GM21515 (cell line): ENCODE measurements at regions not wholly inside any gene's neighbourhood (a gene's known extent, or its start where the extent isn't known, plus 50 kb on each side); places are given as distances from the start of the nearest gene placed in this dataset.

Experiments used
- ATAC-seq: cut with Tn5 transposase; IDR thresholded peaks from one replicate; pipeline ENCODE4 v1.9.1; 2021; ENCODE audit not compliant: unreplicated experiment

DNA sequence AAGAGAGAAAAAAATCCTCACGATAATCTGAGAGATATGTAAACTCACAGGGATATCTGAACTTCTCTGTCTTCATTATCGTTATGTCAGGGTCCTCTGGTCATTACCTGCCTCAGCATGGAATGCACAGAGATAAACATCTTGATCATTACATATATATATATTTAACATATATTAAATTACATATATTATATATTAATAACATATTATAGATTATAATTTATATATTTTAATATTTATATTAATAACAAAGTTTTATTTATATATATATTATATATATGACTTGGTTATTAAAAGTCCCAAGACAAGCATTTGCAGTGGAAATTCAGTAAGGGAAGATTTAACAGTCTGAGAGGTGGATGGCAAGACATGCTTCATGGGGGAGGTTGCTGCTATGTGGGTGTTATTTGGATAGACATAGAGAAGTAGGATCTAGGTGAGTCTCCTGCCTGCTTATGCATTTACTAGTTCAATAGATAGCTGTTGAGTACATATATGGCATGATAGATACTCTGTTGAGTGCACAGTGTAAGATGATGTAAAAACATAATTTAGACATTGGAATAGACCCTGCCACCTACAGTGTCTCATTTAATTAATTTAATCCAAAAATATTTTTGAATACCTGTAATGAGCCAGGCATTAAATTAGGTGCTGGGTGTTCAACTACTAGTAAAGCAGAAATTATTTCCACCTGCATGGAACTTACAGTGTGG, 255.2 kb downstream of the RAD51AP2 start:
- no peak for ATAC-seq

- ATAC-seq, result no peak
Observed at GRCh38 chr2:17259613-17260012, 258.6 kb downstream of the RAD51AP2 start.

DNA sequence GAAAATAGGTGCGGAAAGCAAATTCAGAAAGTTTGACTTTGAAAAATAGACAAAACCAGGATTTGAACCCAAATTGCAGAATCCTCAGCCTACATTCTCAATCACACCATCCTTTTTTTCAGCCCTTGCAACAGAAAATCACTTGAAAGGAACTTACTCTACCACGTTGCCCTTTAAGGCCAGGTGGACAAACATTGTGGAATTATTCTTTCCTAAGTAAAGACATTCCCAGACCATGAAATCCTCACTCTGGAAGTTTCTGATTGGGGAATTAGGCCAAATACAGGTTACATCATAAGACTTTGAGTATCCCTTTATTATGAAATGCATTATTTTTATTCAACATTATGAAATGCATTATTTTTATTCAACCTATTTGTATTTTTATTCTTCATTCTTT, 259.4 kb downstream of the RAD51AP2 start:
- no peak for ATAC-seq

DNA sequence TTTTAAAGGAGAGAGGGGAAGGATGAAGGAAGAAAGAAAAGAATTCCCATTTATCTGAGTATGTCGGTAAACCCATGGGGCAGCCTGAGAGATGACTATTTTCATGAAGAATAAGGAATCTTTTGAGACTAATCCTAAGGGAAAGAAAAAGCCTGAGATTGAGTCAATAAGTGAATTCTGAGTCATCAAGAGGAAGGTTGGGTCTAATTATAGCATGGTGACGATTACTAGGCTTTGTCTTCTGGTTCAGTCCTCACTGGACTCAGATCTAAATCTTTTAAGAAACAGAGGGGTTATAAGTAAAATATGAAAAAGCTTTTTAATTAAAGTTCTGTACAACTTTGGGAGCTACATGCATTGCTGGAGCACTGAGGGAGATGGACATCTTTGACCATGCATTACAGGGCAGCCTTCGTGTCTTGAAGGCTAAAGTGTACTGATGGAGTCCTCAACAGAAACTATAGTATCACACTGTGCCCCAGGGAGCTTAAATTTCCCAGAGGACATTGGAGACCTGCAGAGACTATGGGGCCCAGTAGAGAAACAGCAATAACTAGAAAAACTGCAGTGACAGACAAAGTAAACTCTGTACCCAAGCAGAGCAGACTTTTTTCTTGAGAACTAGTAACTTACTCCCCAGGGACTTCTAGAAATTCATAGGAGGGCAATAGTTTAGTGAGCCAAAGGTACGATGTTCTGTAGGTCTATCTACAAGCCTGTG, 260.9 kb downstream of the RAD51AP2 start:
- ATAC-seq, result no peak

GRCh38 chr2:17255071-17255470, 263.2 kb downstream of the RAD51AP2 start:
- ATAC-seq, result no peak

DNA sequence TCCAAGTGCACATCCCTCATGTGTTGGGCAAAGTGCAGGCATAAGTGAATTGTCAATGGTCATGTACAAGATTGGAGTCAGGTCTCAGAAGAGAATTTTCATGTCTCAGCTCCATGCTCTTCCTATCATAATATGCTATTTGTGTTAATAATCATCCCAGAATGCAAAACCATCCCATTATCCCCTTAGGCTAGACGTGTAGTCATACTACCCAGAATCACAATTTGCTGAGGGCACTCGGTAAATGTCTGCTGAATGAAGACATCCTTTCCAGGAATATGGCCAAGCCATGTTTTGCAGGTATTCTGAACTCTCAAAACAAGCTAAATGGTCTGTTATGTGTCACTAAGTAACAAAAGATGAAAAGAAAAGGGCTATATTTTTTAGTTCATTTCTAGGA, 263.8 kb downstream of the RAD51AP2 start:
- ATAC-seq, result no peak

DNA sequence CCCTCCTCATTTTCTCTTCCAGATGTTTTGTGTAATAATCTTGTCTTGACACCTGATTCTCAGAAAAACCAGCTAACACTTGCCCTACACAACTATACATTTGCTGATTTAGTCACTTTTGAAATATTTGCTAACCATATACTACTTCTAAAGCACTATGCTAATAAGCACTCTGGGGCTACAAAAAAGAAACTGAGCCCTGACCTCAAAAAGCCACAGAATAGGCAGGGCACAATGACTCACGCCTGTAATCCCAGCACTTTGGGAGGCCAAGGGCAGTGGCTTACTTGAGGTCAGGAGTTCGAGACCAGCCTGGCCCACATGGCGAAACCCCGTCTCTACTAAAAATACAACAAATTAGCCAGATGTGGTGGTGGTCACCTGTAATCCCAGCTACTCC, 266.0 kb downstream of the RAD51AP2 start:
- no peak for ATAC-seq

- no peak for ATAC-seq
Observed at GRCh38 chr2:17251171-17251570, 267.1 kb downstream of the RAD51AP2 start.

GRCh38 chr2:17249249-17249648, 269.0 kb downstream of the RAD51AP2 start:
- ATAC-seq, result no peak

DNA sequence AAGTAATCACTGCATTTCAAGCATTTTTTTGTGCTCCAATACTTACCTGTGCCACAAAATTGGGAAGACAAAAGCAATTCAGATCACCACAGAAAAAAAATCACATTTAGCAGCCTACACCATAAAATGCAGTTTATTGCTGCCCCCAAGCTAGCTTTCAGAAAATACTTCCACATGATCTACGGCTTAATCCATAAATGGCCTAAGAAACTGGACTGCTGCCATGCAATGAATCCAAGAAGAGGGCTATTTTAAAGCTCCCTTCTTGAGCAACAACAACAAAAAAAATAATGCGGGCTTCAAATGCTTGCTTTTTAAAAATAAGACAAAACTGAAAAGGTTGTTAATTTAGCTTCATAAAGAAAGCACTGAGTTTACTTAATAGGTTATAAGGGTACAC, 272.3 kb downstream of the RAD51AP2 start:
- no peak for ATAC-seq

GRCh38 chr2:17242813-17243485, 275.3 kb downstream of the RAD51AP2 start:
- ATAC-seq, result no peak

DNA sequence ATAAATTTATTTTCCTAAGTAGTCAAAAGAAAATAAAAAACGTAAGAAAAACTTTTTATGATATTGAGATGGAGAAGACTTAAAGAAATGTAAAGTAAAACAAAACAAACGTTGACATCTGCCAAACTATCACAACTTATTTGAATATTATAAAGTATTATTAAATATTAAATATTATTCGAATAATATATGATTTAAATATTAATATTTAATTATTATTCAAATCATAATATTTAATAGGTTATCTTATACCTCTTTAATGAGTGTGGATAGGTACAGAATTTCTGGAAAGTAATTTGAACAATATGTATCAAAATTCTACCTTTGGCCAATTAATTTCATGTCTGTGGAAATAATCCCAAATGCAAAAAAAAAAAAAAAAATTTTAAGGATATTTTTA, 278.7 kb downstream of the RAD51AP2 start:
- no peak for ATAC-seq

- ATAC-seq, result no peak
Observed at GRCh38 chr2:17235167-17235566, 283.1 kb downstream of the RAD51AP2 start.

DNA sequence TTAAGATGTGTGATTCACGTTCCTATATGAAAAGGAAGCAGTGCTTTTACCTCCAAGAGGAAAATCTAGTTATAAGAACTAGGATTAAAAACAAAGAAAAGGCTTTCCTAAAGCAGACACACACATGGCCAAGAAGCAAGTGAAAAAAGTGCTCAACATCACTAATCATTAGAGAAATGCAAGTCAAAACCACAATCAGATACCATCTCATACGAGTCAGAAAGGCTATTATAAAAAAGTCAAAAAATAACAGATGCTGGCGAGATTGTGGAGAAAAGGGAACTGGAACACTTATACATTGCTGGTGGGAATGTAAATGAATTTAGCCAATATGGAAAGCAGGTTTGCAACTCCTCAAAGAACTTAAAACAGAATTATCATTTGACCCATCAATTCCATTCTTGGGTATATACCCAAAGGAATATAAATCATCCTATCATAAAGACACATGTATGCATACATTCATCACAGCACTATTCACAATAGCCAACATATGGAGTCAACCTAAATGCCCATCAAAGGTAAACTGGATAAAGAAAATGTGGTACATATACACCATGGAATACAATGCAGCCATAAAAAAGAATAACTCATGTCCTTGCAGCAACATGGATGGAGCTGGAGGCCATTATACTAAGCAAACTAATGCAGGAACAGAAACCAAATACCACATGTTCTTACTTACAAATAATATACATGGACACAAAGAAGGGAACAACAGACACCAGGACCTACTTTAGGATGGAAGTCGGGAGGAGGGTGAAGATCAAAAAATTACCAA, 285.3 kb downstream of the RAD51AP2 start:
- no peak for ATAC-seq

DNA sequence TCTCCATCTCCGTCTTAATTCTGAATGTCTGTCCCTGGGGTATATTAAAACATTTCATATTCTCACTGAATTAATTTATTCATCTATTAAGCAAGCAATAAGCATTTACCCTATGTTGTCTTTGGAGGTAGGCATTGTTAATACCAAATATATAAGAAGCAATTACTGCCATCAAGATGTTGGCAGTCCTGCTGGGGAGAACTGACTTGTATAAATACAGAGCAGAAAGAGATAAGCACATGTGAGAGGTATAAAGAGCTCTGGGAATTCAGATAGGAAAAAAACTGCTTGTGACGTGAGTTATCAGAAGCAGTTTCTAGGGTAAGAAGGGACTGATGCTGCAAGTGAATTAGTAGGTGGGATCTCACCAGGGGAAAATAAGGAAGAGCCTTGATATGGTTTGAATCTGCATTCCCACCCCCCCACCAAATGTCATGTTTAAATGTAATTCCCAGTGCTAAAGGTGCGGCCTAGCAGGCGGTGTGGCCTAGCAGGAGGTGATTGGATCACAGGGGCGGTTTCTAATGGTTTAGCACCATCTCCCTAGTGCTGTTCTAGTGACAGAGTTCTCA, 286.8 kb downstream of the RAD51AP2 start:
- ATAC-seq, result no peak

DNA sequence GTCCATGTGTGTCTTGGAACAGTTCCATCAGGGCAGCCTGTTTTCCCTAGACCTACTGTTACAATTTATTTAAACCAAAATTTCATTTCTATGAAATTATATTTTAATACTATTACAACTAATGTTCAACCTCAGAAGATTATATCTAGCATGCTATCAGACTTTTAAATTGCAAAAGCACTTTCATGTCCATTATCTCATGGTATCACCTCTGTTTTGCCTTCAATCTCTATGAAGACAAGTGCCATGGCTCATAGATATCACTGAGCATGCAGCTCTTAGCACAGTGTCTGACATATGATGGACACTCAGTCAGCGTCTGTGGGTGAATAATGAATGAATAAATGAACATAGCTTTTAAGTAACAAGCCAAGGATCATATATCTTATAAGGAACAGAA, 288.8 kb downstream of the RAD51AP2 start:
- no peak for ATAC-seq

GRCh38 chr2:17228461-17228860, 289.8 kb downstream of the RAD51AP2 start:
- no peak for ATAC-seq

DNA sequence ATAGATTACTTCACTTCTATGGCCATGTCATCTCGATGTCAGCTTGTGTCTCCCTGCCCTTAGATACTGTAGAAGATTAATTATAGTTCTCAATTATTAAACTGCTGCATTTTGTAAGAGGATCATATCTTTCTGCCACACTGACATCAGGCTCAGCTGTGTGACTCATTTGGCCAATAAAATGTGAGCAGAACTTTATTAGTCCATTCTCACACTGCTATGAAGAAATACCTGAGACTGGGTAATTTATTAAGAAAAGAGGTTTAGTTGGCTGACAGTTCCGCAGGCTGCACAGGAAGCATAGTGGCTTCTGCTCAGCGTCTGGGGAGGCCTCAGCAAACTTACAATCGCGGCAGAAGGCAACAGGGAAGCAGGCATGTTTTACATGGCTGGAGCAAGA, 290.4 kb downstream of the RAD51AP2 start:
- ATAC-seq, result no peak

DNA sequence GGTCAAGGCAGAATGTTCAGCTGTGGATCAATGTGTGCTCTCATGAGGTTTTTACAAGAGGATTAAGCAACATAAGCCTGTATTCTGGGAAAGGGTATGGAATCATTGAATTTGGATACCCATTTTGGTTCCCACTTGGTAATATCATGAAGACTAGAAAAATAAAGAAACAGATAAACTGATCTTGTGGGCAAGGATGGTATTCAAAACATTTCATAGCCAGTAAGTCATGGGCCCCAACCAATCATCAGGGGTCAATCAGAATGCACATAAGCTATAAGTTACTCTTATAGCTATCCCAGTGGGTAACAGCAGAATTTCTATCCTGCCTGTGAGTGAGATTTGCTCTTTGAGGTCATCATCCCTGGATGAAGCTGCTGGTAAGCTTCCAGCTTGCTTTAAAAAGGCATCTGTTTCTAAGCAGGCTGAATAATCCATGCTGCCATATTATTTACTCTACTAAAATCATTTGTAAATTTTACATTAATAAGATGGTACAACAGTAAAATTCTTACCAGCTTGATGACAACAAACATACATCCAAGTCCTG, 291.2 kb downstream of the RAD51AP2 start:
- no peak for ATAC-seq

- ATAC-seq, result no peak
Observed at GRCh38 chr2:17223211-17223610, 295.0 kb downstream of the RAD51AP2 start.

GRCh38 chr2:17208511-17208910, 309.7 kb downstream of the RAD51AP2 start:
- ATAC-seq, result no peak
